Chondrocyte (in vitro differentiated cells): ENCODE measurements at regions not wholly inside any gene's neighbourhood (a gene's known extent, or its start where the extent isn't known, plus 50 kb on each side); places are given as distances from the start of the nearest gene placed in this dataset.

ENCODE experiments used
- DNase-seq: peaks from one replicate; pipeline ENCODE4 v3.0.0; 2021; ENCODE audit warnings: mixed read lengths, low spot score
- H3K27ac Mint-ChIP-seq: one replicate; pipeline ENCODE4 v1.8.0; 2021; ENCODE audit warnings: mild to moderate bottlenecking, moderate library complexity, mixed read lengths; ENCODE audit not compliant: unreplicated experiment
- H3K27me3 Mint-ChIP-seq: 2 replicates; pipeline ENCODE4 v1.8.0; 2021; ENCODE audit warnings: low read depth, mixed read lengths
- H3K36me3 Mint-ChIP-seq: 2 replicates; pipeline ENCODE4 v1.8.0; 2021; ENCODE audit warnings: low read depth, mixed read lengths
- H3K4me1 Mint-ChIP-seq: 2 replicates; pipeline ENCODE4 v1.8.0; 2021; ENCODE audit warnings: low read depth, mild to moderate bottlenecking, mixed read lengths
- H3K4me3 Mint-ChIP-seq: one replicate; pipeline ENCODE4 v1.8.0; 2021; ENCODE audit warnings: mild to moderate bottlenecking, moderate library complexity, mixed read lengths; ENCODE audit not compliant: unreplicated experiment
- H3K9me3 Mint-ChIP-seq: 2 replicates; pipeline ENCODE4 v1.8.0; 2021; ENCODE audit warnings: low read depth, mixed read lengths
- CTCF ChIP-seq: fragments of 200-600 bp; sonication (generic); IDR thresholded peaks from 2 replicates; pipeline ENCODE4 v1.5.0; 2021; ENCODE audit warnings: antibody characterized with exemption, mild to moderate bottlenecking, moderate library complexity

- Mint-ChIP-seq H3K27me3 (peaks cover 2% of the 10 kb centered on the region), H3K4me3 (no peak overlapping the region), H3K9me3 (peaks cover 7% of the 10 kb centered on the region), H3K36me3 (peaks cover 2% of the 10 kb centered on the region), H3K27ac (no peak overlapping the region), H3K4me1 (no peaks in the 10 kb centered on the region)
- no peak for TF ChIP-seq CTCF
- no peak for DNase-seq
These were observed 226.7 kb upstream of the MBL2 start for GRCh38 chr10:52999258-52999657.

- no peak overlapping the region for H3K4me3 Mint-ChIP-seq
These were observed 224.4 kb upstream of the MBL2 start for GRCh38 chr10:52997007-52997406.

GRCh38 chr10:52994370-52994769, 221.8 kb upstream of the MBL2 start:
- Mint-ChIP-seq H3K9me3 (peaks cover 7% of the 10 kb centered on the region), H3K27ac (no peak overlapping the region), H3K36me3 (peaks cover 2% of the 10 kb centered on the region), H3K4me1 (no peaks in the 10 kb centered on the region), H3K4me3 (no peak overlapping the region), H3K27me3 (peaks cover 5% of the 10 kb centered on the region)
- TF ChIP-seq CTCF: no peak
- no peak for DNase-seq

More at GRCh38 chr10:52997007-52997406, 224.4 kb upstream of the MBL2 start:
- peaks cover 2% of the 10 kb centered on the region for H3K36me3 Mint-ChIP-seq
- TF ChIP-seq CTCF: no peak
- peaks cover 7% of the 10 kb centered on the region for H3K9me3 Mint-ChIP-seq
- H3K27me3 Mint-ChIP-seq: peaks cover 5% of the 10 kb centered on the region
- H3K27ac Mint-ChIP-seq: no peak overlapping the region
- no peak for DNase-seq
- no peaks in the 10 kb centered on the region for H3K4me1 Mint-ChIP-seq

GRCh38 chr10:52993109-52993508, 220.5 kb upstream of the MBL2 start:
- Mint-ChIP-seq H3K4me1 (no peaks in the 10 kb centered on the region), H3K4me3 (no peak overlapping the region), H3K27me3 (peaks cover 5% of the 10 kb centered on the region), H3K9me3 (peaks cover 7% of the 10 kb centered on the region), H3K36me3 (peaks cover 2% of the 10 kb centered on the region), H3K27ac (no peak overlapping the region)
- DNase-seq: no peak
- TF ChIP-seq CTCF: no peak

- peaks cover 5% of the 10 kb centered on the region for H3K27me3 Mint-ChIP-seq
- H3K4me3 Mint-ChIP-seq: no peak overlapping the region
- peaks cover 7% of the 10 kb centered on the region for H3K9me3 Mint-ChIP-seq
- no peak for TF ChIP-seq CTCF
- H3K27ac Mint-ChIP-seq: no peak overlapping the region
- H3K36me3 Mint-ChIP-seq: peaks cover 2% of the 10 kb centered on the region
- no peaks in the 10 kb centered on the region for H3K4me1 Mint-ChIP-seq
- no peak for DNase-seq
These were observed 220.0 kb upstream of the MBL2 start for GRCh38 chr10:52992567-52992966.
